Endodermal cell (in vitro differentiated cells): ENCODE measurements at regions not wholly inside any gene's neighbourhood (a gene's known extent, or its start where the extent isn't known, plus 50 kb on each side); places are given as distances from the start of the nearest gene placed in this dataset.

ENCODE experiments used
- DNase-seq: peaks from one replicate; pipeline ENCODE4 v3.0.0-alpha.2; 2017
- H3K27ac ChIP-seq: 2 replicates; pipeline ENCODE4 v1.5.1; 2013; ENCODE audit warnings: mild to moderate bottlenecking, low read depth, low read length, moderate library complexity
- H3K27me3 ChIP-seq: 2 replicates; pipeline ENCODE4 v1.6.1; 2013; ENCODE audit warnings: mild to moderate bottlenecking, low read length, moderate library complexity; ENCODE audit not compliant: insufficient read depth, control insufficient read depth, poor library complexity, severe bottlenecking
- H3K36me3 ChIP-seq: 2 replicates; pipeline ENCODE4 v1.7.0; 2013; ENCODE audit warnings: mild to moderate bottlenecking, low read length, moderate library complexity; ENCODE audit not compliant: control insufficient read depth, insufficient read depth
- H3K4me1 ChIP-seq: one replicate; pipeline ENCODE4 v1.7.0; 2013; ENCODE audit warnings: low read length; ENCODE audit not compliant: control insufficient read depth, insufficient read depth
- H3K4me3 ChIP-seq: 2 replicates; pipeline ENCODE4 v1.5.1; 2013; ENCODE audit warnings: mild to moderate bottlenecking, low read length, moderate library complexity
- H3K9ac ChIP-seq: 2 replicates; pipeline ENCODE4 v1.6.1; 2013; ENCODE audit warnings: mild to moderate bottlenecking, low read length, moderate library complexity; ENCODE audit not compliant: poor library complexity, severe bottlenecking; ENCODE audit errors: extremely low read depth
- H3K9me3 ChIP-seq: 2 replicates; pipeline ENCODE4 v1.6.1; 2013; ENCODE audit warnings: mild to moderate bottlenecking, low read length, moderate library complexity; ENCODE audit not compliant: control insufficient read depth
- H3K27ac Mint-ChIP-seq: 2 replicates; pipeline ENCODE4 v1.8.0; 2020; ENCODE audit warnings: mixed read lengths
- H3K27me3 Mint-ChIP-seq: 2 replicates; pipeline ENCODE4 v1.8.0; 2021; ENCODE audit warnings: mild to moderate bottlenecking, mixed read lengths; ENCODE audit not compliant: insufficient read depth
- H3K36me3 Mint-ChIP-seq: 2 replicates; pipeline ENCODE4 v1.8.0; 2020; ENCODE audit warnings: low read depth, mixed read lengths
- H3K4me1 Mint-ChIP-seq: 2 replicates; pipeline ENCODE4 v1.8.0; 2020; ENCODE audit warnings: mixed read lengths
- H3K4me3 Mint-ChIP-seq: 2 replicates; pipeline ENCODE4 v1.8.0; 2020; ENCODE audit warnings: mild to moderate bottlenecking, moderate library complexity, mixed read lengths
- H3K9me3 Mint-ChIP-seq: 2 replicates; pipeline ENCODE4 v1.8.0; 2020; ENCODE audit warnings: mild to moderate bottlenecking, mixed read lengths
- WGBS, 2 experiments: methylation state at CpG; one replicate each; pipeline versions ENCODE4 v1.1.5 to v1.1.7; 2013; ENCODE audit warnings: missing lambda C conversion rate in 2 of 2, mixed read lengths in 1 of 2; ENCODE audit not compliant: insufficient coverage in 1 of 2, insufficient read length in 1 of 2; 5-methylcytosine and 5-hydroxymethylcytosine counted together
- TF ChIP-seq, protein P1 (sequence below): fragments of 200-600 bp; sonication (generic); conservative IDR thresholded peaks from 2 replicates; pipeline ENCODE4 v1.5.0; 2021; ENCODE audit warnings: antibody characterized with exemption, mild to moderate bottlenecking

DNA sequence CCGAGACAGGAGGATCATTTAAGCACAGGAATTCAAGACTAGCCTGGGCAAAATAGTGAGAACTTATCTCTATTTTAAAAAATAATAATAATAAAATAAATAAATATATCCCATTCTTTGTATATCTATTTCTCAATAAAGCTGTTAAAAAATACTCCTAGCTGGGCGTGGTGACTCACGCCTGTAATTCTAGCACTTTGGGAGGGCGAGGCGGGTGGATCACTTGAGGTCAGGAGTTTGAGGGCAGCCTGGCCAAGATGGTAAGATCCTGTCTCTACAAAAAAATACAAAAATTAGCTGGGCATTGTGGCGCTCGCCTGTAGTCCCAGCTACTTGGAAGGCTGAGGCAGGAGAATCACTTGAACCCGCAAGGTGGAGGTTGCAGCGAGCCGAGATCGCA lies 75.7 kb upstream of the TBX3 start:
- Histone ChIP-seq H3K27ac (no peak overlapping the region), H3K36me3 (no peaks in the 10 kb centered on the region), H3K27me3 (no peaks in the 10 kb centered on the region), H3K9ac (no peak overlapping the region), H3K9me3 (no peaks in the 10 kb centered on the region), H3K4me1 (no peaks in the 10 kb centered on the region), H3K4me3 (no peak overlapping the region)
- Mint-ChIP-seq H3K9me3 (no peaks in the 10 kb centered on the region), H3K4me3 (no peak overlapping the region), H3K4me1 (peaks cover 6% of the 10 kb centered on the region), H3K27me3 (no peaks in the 10 kb centered on the region), H3K36me3 (no peaks in the 10 kb centered on the region), H3K27ac (no peak overlapping the region)
- DNase-seq: no peak
- WGBS, 2 experiments: 92 to 95% methylated on average over 4 to 11 of the region's 11 CpGs
- TF ChIP-seq, protein P1, sequence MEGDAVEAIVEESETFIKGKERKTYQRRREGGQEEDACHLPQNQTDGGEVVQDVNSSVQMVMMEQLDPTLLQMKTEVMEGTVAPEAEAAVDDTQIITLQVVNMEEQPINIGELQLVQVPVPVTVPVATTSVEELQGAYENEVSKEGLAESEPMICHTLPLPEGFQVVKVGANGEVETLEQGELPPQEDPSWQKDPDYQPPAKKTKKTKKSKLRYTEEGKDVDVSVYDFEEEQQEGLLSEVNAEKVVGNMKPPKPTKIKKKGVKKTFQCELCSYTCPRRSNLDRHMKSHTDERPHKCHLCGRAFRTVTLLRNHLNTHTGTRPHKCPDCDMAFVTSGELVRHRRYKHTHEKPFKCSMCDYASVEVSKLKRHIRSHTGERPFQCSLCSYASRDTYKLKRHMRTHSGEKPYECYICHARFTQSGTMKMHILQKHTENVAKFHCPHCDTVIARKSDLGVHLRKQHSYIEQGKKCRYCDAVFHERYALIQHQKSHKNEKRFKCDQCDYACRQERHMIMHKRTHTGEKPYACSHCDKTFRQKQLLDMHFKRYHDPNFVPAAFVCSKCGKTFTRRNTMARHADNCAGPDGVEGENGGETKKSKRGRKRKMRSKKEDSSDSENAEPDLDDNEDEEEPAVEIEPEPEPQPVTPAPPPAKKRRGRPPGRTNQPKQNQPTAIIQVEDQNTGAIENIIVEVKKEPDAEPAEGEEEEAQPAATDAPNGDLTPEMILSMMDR: no peak

DNA sequence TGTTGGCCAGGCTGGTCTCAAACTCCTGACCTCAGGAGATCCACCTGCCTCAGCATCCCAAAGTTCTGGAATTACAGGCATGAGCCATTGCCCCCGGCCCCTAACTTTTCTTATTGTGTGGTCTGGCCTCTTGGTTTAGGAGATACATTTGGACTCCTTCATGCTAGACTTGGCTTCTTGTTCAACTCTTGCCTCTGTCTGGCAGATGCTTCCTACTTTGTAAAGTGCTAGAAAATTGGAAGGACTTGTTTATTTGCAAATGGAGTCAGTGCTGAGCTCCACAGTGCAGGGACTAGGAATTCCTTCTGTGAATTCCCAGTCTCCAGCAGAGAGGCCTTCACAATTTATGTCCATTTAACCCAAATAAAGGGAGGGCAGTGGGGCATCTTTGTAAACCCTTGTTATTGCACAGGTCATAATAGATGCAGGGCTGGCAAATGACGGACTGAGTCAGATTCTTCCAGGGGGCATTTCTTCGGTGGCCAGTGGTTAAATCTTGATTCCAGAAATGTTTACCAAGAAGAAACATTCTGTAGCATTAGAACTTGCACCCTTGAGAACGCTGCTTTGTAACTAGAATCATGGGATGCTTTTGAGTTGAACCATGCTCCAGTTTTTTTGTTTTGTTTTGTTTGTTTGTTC lies 73.8 kb upstream of the TBX3 start:
- H3K9ac ChIP-seq: no peak overlapping the region
- no peaks in the 10 kb centered on the region for H3K27me3 ChIP-seq
- no peak for DNase-seq
- no peak overlapping the region for H3K4me3 ChIP-seq
- 87 to 94% methylated on average over 4 of the region's 4 CpGs for WGBS, 2 experiments
- peaks cover 3% of the 10 kb centered on the region for H3K27me3 Mint-ChIP-seq
- H3K9me3 Mint-ChIP-seq: no peaks in the 10 kb centered on the region
- no peaks in the 10 kb centered on the region for H3K36me3 Mint-ChIP-seq
- no peak overlapping the region for H3K4me3 Mint-ChIP-seq
- H3K9me3 ChIP-seq: no peaks in the 10 kb centered on the region
- TF ChIP-seq, protein P1: no peak
- H3K27ac Mint-ChIP-seq: no peak overlapping the region
- no peak overlapping the region for H3K27ac ChIP-seq
- no peaks in the 10 kb centered on the region for H3K36me3 ChIP-seq
- peaks cover 12% of the 10 kb centered on the region for H3K4me1 Mint-ChIP-seq
- H3K4me1 ChIP-seq: no peaks in the 10 kb centered on the region

DNA sequence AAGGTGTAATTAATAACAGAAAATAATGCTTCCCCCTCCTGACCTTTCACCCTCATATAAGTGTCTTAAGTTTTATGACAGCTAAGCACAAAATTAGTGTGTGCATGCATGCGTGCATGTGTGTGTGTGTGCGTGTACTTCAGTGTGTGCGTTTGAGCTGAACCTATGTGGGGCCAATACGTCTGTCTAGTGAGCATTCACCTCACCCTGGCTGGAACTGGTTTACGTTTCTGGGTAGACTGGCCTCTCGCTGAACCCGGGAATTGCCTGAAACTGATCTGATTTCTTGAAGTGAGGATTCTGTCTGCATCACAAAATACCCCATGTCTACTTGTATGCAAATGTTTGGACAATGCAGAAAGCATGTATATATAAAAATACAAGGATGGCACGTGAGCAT lies 68.2 kb upstream of the TBX3 start:
- Mint-ChIP-seq H3K27me3 (peaks cover 17% of the 10 kb centered on the region), H3K4me3 (no peak overlapping the region), H3K27ac (no peak overlapping the region), H3K4me1 (peaks cover 31% of the 10 kb centered on the region), H3K9me3 (no peaks in the 10 kb centered on the region), H3K36me3 (no peaks in the 10 kb centered on the region)
- Histone ChIP-seq H3K9me3 (no peaks in the 10 kb centered on the region), H3K4me3 (no peak overlapping the region), H3K27ac (no peak overlapping the region), H3K4me1 (no peaks in the 10 kb centered on the region), H3K27me3 (no peaks in the 10 kb centered on the region), H3K36me3 (no peaks in the 10 kb centered on the region), H3K9ac (no peak overlapping the region)
- 89 to 92% methylated on average over 3 to 7 of the region's 8 CpGs for WGBS, 2 experiments
- no peak for DNase-seq
- TF ChIP-seq, protein P1: no peak
